IPS-18a (cell line): ENCODE measurements at regions not wholly inside any gene's neighbourhood (a gene's known extent, or its start where the extent isn't known, plus 50 kb on each side); places are given as distances from the start of the nearest gene placed in this dataset.

Source experiments
- H3K27ac ChIP-seq: one replicate; pipeline ENCODE4 v1.5.1; 2013; ENCODE audit warnings: low read length
- H3K27me3 ChIP-seq: one replicate; pipeline ENCODE4 v1.6.1; 2013; ENCODE audit warnings: mild to moderate bottlenecking, low read length; ENCODE audit not compliant: control insufficient read depth, insufficient read depth
- H3K36me3 ChIP-seq: one replicate; pipeline ENCODE4 v1.6.1; 2013; ENCODE audit warnings: low read depth, low read length; ENCODE audit not compliant: control insufficient read depth
- H3K4me1 ChIP-seq: one replicate; pipeline ENCODE4 v1.6.1; 2013; ENCODE audit warnings: low read depth, low read length; ENCODE audit not compliant: control insufficient read depth
- H3K4me3 ChIP-seq: one replicate; pipeline ENCODE4 v1.5.1; 2013; ENCODE audit warnings: low read length
- H3K9ac ChIP-seq: one replicate; pipeline ENCODE4 v1.6.1; 2013; ENCODE audit warnings: mild to moderate bottlenecking, low read length, moderate library complexity
- H3K9me3 ChIP-seq: one replicate; pipeline ENCODE4 v1.6.1; 2013; ENCODE audit warnings: low read depth, low read length; ENCODE audit not compliant: control insufficient read depth

- no peaks in the 10 kb centered on the region for H3K4me1 ChIP-seq
- no peak overlapping the region for H3K4me3 ChIP-seq
- no peaks in the 10 kb centered on the region for H3K36me3 ChIP-seq
- no peaks in the 10 kb centered on the region for H3K27me3 ChIP-seq
- no peak overlapping the region for H3K9ac ChIP-seq
- peaks cover 3% of the 10 kb centered on the region for H3K9me3 ChIP-seq
- no peak overlapping the region for H3K27ac ChIP-seq
Observed at GRCh38 chr10:43949351-43949750, 300.7 kb upstream of the ZNF32 start.

- Histone ChIP-seq H3K4me1 (no peaks in the 10 kb centered on the region), H3K4me3 (no peak overlapping the region), H3K9me3 (no peaks in the 10 kb centered on the region), H3K27ac (no peak overlapping the region), H3K9ac (no peak overlapping the region), H3K36me3 (no peaks in the 10 kb centered on the region), H3K27me3 (no peaks in the 10 kb centered on the region)
Observed at GRCh38 chr10:43946445-43946844, 297.8 kb upstream of the ZNF32 start.

- Histone ChIP-seq H3K27me3 (no peaks in the 10 kb centered on the region), H3K4me1 (no peaks in the 10 kb centered on the region), H3K36me3 (no peaks in the 10 kb centered on the region), H3K27ac (no peak overlapping the region), H3K4me3 (no peak overlapping the region), H3K9ac (no peak overlapping the region), H3K9me3 (no peaks in the 10 kb centered on the region)
Observed at GRCh38 chr10:43945908-43946307, 297.2 kb upstream of the ZNF32 start.

- Histone ChIP-seq H3K27ac (no peak overlapping the region), H3K9ac (no peak overlapping the region), H3K4me3 (no peak overlapping the region), H3K36me3 (no peaks in the 10 kb centered on the region), H3K9me3 (no peaks in the 10 kb centered on the region), H3K4me1 (no peaks in the 10 kb centered on the region), H3K27me3 (no peaks in the 10 kb centered on the region)
Observed at GRCh38 chr10:43945094-43945730, 296.5 kb upstream of the ZNF32 start.

DNA sequence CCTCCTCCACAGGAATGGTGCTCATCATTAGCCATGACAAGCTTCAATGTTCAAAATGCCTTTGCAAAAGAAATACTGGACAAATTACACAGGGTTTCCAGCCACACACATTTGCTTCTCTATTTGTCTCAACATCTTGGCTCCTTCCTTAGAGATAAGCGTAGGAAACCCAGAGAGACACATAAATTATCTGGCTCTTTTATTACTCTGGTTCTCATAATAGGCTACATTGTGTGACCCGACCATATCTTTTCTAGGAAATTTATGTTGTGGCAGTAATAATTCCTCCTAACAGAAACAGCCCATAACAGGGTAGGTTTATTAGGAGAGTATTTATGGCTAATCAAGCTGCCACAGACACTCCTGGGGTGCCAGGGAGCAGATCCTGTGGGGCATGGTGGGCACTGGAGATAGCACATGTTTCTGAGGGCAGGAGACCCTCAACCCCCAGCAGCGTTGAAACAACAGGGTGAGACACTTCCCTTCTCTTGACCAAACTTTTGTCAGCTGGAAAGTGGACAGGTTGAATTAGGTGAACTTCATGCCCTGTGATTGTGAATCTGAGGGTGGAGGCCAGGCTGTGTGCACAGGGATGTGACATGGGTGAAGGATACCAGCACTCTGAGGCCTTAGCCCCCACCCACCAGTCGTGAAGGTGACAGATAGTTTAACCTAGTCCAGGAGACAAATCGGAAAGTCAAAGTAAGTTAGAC lies 295.9 kb upstream of the ZNF32 start:
- Histone ChIP-seq H3K4me1 (no peaks in the 10 kb centered on the region), H3K27ac (no peak overlapping the region), H3K9ac (no peak overlapping the region), H3K9me3 (no peaks in the 10 kb centered on the region), H3K27me3 (no peaks in the 10 kb centered on the region), H3K4me3 (no peak overlapping the region), H3K36me3 (no peaks in the 10 kb centered on the region)

- Histone ChIP-seq H3K4me3 (no peak overlapping the region), H3K9me3 (no peaks in the 10 kb centered on the region), H3K36me3 (no peaks in the 10 kb centered on the region), H3K9ac (no peak overlapping the region), H3K27me3 (no peaks in the 10 kb centered on the region), H3K27ac (no peak overlapping the region), H3K4me1 (no peaks in the 10 kb centered on the region)
Observed at GRCh38 chr10:43943818-43944360, 295.2 kb upstream of the ZNF32 start.

GRCh38 chr10:43943119-43943817 lies 294.6 kb upstream of the ZNF32 start:
- H3K4me1 ChIP-seq = no peaks in the 10 kb centered on the region
- H3K9ac ChIP-seq = no peak overlapping the region
- H3K27ac ChIP-seq = no peak overlapping the region
- H3K27me3 ChIP-seq = no peaks in the 10 kb centered on the region
- no peaks in the 10 kb centered on the region for H3K9me3 ChIP-seq
- no peaks in the 10 kb centered on the region for H3K36me3 ChIP-seq
- no peak overlapping the region for H3K4me3 ChIP-seq

DNA sequence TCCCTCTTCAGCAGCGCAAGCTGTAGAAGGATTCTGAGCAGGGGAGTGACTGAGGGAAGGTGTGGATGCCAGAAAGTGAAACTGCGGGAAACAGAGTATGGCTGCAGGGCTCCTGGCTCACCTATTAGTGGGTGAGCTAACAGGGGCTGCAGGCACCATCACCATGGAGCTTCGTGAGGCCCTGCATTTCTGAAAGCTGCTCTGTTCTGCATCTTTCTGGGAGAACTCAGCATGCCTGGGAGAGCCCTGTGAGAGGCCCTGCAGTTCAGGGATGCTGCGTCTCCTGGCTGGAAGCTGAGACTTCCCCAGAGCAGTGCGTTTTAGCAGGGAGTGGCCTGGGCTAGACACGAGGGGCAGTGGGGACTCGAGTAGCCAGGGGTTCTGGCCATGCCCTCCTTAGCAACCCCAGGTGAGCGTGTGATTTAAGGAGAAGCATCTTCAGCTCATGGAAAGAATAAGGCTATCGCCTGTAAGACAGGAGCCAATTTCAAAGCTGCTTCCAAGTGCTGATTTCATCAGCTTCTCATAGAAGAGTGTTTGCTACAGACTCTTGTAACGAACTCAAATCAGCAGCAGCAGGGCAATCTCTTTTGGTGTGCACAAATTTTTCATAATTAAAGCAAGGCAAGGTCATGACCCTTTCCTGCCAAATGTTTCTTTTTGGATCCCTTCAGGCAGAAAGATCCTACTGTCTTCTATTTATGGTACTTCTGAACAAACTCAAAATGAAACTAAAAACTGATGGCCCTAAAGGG lies 293.6 kb upstream of the ZNF32 start:
- H3K4me3 ChIP-seq = no peak overlapping the region
- no peaks in the 10 kb centered on the region for H3K4me1 ChIP-seq
- H3K27ac ChIP-seq = no peak overlapping the region
- no peak overlapping the region for H3K9ac ChIP-seq
- no peaks in the 10 kb centered on the region for H3K9me3 ChIP-seq
- H3K27me3 ChIP-seq = no peaks in the 10 kb centered on the region
- no peaks in the 10 kb centered on the region for H3K36me3 ChIP-seq

- H3K27me3 ChIP-seq = no peaks in the 10 kb centered on the region
- H3K4me1 ChIP-seq = no peaks in the 10 kb centered on the region
- H3K36me3 ChIP-seq = no peaks in the 10 kb centered on the region
- H3K9ac ChIP-seq = no peak overlapping the region
- no peak overlapping the region for H3K4me3 ChIP-seq
- no peaks in the 10 kb centered on the region for H3K9me3 ChIP-seq
- H3K27ac ChIP-seq = no peak overlapping the region
Observed at GRCh38 chr10:43940898-43941837, 292.5 kb upstream of the ZNF32 start.

DNA sequence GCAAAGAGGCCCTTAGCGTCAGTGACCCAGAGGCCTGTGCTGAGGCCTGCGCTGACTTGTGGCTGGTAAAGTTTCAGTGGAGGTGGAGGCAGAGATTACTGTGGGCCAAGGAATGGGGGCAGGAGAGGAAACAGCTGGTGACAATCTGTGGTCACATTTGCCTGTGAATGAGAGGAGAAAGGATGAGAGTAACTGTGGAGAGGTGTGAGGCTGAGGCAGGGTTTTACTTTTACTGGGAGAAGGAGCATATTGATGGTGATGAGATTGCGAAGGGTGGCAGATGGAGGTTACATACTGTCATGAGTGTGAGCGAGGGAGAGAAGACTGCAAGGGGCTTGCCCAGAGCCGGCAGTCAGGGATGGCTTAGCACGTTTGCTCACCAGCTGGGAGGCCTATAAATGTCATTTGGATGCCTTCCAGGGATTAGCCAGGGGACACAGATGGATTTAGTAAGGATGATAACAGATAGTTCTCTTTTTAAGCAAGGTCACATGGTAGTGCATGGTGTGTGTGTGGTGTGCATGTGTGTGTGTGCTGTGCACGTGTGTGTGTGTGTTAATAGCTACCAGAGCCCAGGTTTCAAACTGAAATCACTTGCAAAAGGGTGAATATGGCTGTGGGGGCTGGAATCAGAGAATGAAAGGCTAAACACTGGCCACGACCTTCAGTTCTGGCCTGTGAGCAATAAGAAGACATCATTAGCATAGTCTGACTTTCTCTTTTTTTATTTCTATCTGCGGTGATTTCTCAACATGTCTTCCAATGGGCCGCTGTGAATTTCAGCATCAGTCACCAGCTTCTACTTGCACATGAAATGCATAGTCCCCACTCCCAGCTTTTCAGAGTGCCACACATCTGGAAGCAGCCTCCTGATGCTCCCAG lies 291.5 kb upstream of the ZNF32 start:
- Histone ChIP-seq H3K27ac (no peak overlapping the region), H3K4me3 (no peak overlapping the region), H3K9me3 (no peaks in the 10 kb centered on the region), H3K4me1 (no peaks in the 10 kb centered on the region), H3K36me3 (no peaks in the 10 kb centered on the region), H3K27me3 (no peaks in the 10 kb centered on the region), H3K9ac (no peak overlapping the region)
